Nephron (organoid): ENCODE measurements at regions not wholly inside any gene's neighbourhood (a gene's known extent, or its start where the extent isn't known, plus 50 kb on each side); places are given as distances from the start of the nearest gene placed in this dataset.

Source experiments
- H3K27ac Mint-ChIP-seq, 3 experiments: 2 replicates each; pipeline ENCODE4 v1.8.0; 2020; ENCODE audit warnings: mixed read lengths in 3 of 3, mild to moderate bottlenecking in 2 of 3, moderate library complexity in 1 of 3
- H3K27me3 Mint-ChIP-seq: 2 replicates; pipeline ENCODE4 v1.8.0; 2021; ENCODE audit warnings: low read depth, mild to moderate bottlenecking, moderate library complexity, mixed read lengths
- H3K36me3 Mint-ChIP-seq: 2 replicates; pipeline ENCODE4 v1.8.0; 2020; ENCODE audit warnings: low read depth, mixed read lengths
- H3K4me1 Mint-ChIP-seq: 2 replicates; pipeline ENCODE4 v1.8.0; 2020; ENCODE audit warnings: mixed read lengths
- H3K4me3 Mint-ChIP-seq, 3 experiments: 2 replicates each; pipeline ENCODE4 v1.8.0; 2020; ENCODE audit warnings: mild to moderate bottlenecking in 3 of 3, mixed read lengths in 3 of 3, moderate library complexity in 2 of 3
- H3K9me3 Mint-ChIP-seq: 2 replicates; pipeline ENCODE4 v1.8.0; 2020; ENCODE audit warnings: mixed read lengths
- TF ChIP-seq, protein P1 (sequence below), 3 experiments: fragments of 200-600 bp; sonication (generic); IDR thresholded peaks; one replicate each; pipeline ENCODE4 v1.5.0; 2021; ENCODE audit warnings: antibody characterized with exemption in 3 of 3; ENCODE audit not compliant: unreplicated experiment in 3 of 3

DNA sequence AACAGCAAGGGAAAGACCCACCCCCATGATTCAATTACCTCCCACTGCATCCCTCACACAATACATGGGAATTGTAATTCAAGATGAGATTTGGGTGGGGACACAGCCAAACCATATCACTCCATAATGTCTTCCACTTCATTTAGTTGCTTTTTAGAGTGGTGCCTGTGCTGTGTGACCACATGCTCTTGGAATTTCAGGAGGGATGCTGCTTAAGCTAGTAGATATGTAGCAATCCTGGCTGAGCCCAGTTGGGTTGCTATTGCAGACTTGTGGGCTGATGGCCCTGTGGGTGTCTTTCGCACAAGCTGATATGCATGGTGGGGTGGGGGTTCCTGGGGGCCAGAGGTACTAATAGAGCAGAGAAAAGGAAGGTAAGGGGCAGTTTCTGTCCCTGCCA lies 160.4 kb upstream of the SYT6 start:
- TF ChIP-seq, protein P1, sequence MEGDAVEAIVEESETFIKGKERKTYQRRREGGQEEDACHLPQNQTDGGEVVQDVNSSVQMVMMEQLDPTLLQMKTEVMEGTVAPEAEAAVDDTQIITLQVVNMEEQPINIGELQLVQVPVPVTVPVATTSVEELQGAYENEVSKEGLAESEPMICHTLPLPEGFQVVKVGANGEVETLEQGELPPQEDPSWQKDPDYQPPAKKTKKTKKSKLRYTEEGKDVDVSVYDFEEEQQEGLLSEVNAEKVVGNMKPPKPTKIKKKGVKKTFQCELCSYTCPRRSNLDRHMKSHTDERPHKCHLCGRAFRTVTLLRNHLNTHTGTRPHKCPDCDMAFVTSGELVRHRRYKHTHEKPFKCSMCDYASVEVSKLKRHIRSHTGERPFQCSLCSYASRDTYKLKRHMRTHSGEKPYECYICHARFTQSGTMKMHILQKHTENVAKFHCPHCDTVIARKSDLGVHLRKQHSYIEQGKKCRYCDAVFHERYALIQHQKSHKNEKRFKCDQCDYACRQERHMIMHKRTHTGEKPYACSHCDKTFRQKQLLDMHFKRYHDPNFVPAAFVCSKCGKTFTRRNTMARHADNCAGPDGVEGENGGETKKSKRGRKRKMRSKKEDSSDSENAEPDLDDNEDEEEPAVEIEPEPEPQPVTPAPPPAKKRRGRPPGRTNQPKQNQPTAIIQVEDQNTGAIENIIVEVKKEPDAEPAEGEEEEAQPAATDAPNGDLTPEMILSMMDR (IDR thresholded peaks at IDR 0.05; ENCODE audit: unreplicated experiment in 3 of 3) = no peak
- peaks cover 21% of the 10 kb centered on the region for H3K4me1 Mint-ChIP-seq
- no peaks in the 10 kb centered on the region for H3K27me3 Mint-ChIP-seq
- peak overlapping the region in 2 of 3 experiments; percentile 24 to 47 for H3K27ac Mint-ChIP-seq
- H3K9me3 Mint-ChIP-seq = peaks cover 12% of the 10 kb centered on the region
- no peak overlapping the region for H3K4me3 Mint-ChIP-seq
- no peaks in the 10 kb centered on the region for H3K36me3 Mint-ChIP-seq

DNA sequence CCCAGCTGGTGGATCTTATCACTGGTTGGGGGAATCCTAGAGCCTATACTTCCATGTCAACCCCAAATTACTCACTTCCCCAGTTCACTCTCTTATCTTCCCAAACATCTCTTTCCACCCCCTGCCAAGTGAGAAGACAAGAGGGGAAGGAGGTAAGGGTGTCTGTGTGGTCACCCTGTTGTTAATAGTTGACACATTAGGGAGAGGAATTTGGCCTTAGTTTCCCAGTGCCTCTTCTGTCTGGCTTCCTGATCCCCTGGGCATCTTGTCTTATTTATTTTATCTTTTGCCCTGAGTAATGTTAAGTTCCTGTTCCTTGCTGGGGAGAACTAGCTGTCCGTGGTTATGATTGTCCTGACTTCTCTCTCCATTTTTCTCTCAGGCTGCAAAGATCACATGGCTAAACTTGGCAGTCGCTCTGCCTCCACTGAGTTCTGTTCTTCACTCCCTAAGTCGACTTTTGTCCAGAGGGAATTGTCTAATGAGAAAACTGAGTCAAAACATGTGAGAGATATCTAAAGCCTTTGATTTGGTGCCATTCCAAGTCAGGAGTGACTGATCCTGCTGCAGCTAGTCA lies 157.1 kb upstream of the SYT6 start:
- H3K4me3 Mint-ChIP-seq = peak overlapping the region in 1 of 3 experiments; percentile 3
- TF ChIP-seq, protein P1 (IDR thresholded peaks at IDR 0.05; ENCODE audit: unreplicated experiment in 3 of 3) = no peak
- H3K9me3 Mint-ChIP-seq = peaks cover 23% of the 10 kb centered on the region
- peak overlapping the region; percentile 93 to 97 (median 95) for H3K27ac Mint-ChIP-seq
- peaks cover 18% of the 10 kb centered on the region for H3K4me1 Mint-ChIP-seq
- H3K27me3 Mint-ChIP-seq = no peaks in the 10 kb centered on the region
- no peaks in the 10 kb centered on the region for H3K36me3 Mint-ChIP-seq

DNA sequence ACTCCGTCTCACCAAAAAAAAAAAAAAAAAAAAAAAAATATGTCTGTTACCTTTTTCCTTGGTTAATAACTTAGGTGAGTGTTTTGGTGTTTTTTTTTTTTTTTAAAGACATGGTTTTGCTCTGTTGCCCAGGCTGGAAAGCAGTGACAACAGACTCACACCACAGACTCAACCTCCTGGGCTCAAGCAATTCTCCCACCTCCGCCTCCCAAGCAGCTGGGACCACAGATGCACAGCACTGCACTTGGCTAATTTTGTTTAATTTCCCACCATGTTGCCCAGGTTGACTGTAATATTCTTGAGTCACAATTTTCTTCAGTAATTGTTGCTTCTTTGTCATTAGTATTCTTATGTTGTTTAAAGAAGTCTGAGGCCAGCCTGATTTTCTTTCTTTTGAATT lies 149.2 kb upstream of the SYT6 start:
- H3K9me3 Mint-ChIP-seq = peaks cover 16% of the 10 kb centered on the region
- TF ChIP-seq, protein P1 (IDR thresholded peaks at IDR 0.05; ENCODE audit: unreplicated experiment in 3 of 3) = no peak

DNA sequence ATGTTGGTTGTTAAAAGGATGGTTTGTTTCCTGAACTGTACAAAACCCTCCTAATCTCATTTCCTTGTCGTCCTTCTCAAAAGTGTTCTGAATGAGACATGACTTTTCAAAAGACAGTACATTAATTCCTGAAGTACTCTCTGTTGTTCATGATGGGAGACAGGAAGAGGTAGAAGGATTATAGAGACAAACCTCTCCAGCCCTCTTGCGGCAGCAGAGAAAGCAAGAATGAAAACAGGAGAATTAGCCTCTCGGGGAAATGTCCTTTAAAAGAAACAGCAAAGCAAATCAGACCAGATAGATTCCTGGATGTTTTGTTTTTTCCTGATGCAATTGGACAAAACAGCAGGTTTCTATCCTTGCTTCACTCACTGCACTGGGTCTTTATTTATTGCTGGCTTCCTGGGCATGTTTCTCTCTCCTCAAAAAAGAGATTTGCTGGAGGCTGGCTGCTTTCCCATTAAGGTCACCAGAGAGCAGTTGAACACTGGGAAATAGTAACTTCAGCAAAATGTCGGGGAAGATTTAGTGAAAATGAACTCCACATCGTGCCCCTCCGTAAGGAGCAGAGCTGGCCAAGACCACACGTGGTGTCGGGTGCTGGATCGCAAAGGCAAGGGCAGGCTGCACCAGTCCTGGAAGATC lies 145.8 kb upstream of the SYT6 start:
- Mint-ChIP-seq H3K4me3 (peak overlapping the region; percentile 26 to 66 (median 54)), H3K9me3 (peaks cover 6% of the 10 kb centered on the region), H3K27me3 (no peaks in the 10 kb centered on the region), H3K4me1 (peaks cover 49% of the 10 kb centered on the region), H3K36me3 (no peaks in the 10 kb centered on the region), H3K27ac (peak overlapping the region; percentile 99 to 100 (median 99))
- TF ChIP-seq, protein P1 (IDR thresholded peaks at IDR 0.05; ENCODE audit: unreplicated experiment in 3 of 3) = peak; percentile 27 to 42 (median 33)

More for the DNA sequence above, 149.2 kb upstream of the SYT6 start:
- Mint-ChIP-seq H3K36me3 (no peaks in the 10 kb centered on the region), H3K4me1 (peaks cover 24% of the 10 kb centered on the region), H3K4me3 (no peak overlapping the region), H3K27ac (no peak overlapping the region), H3K27me3 (no peaks in the 10 kb centered on the region)

DNA sequence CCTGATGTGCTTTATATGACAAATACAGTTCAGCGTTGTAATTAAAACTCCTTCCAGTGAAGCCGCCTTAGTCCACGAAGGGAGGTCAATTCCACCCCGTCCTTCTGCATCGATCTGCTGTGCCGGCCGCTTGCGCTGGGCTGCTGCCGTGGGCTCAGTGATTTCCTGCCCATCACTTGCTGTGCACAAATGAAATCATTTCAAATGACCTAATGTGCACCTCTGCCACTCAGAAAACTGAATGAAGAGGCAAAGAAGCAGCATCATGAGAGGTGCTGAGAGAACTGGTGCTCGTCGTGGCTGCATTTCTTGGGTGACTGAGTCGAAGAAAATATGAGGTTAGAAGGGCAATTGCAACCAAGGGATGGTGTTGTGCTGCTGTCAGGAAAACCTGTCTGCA lies 144.3 kb upstream of the SYT6 start:
- no peaks in the 10 kb centered on the region for H3K36me3 Mint-ChIP-seq
- TF ChIP-seq, protein P1 (IDR thresholded peaks at IDR 0.05; ENCODE audit: unreplicated experiment in 3 of 3) = no peak
- H3K27ac Mint-ChIP-seq = peak overlapping the region; percentile 99 to 100 (median 99)
- H3K4me3 Mint-ChIP-seq = peak overlapping the region in 1 of 3 experiments; percentile 19
- no peaks in the 10 kb centered on the region for H3K27me3 Mint-ChIP-seq
- H3K4me1 Mint-ChIP-seq = peaks cover 56% of the 10 kb centered on the region
- peaks cover 2% of the 10 kb centered on the region for H3K9me3 Mint-ChIP-seq

DNA sequence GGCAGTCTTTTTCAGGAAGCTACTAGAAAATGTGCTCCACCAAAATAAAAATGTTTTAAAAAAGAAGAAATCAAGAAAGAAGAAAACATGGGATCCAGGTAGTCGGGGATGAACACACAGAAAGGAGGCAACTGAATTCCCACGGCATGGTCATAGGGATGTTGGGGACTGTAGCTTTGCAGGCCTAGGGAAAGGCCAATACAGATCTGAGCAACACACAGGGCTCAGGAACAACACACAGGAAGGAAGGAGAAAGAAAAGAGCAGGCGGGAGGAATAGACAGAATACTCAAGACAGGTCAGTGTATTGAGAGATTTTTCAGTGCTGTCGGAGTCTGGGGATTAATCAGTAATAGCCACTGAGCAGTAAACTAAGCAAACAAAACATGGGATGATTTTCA lies 142.7 kb upstream of the SYT6 start:
- Mint-ChIP-seq H3K27me3 (no peaks in the 10 kb centered on the region), H3K4me3 (no peak overlapping the region), H3K4me1 (peaks cover 64% of the 10 kb centered on the region), H3K27ac (peak overlapping the region; percentile 48 to 99 (median 75)), H3K9me3 (no peaks in the 10 kb centered on the region), H3K36me3 (no peaks in the 10 kb centered on the region)
- TF ChIP-seq, protein P1 (IDR thresholded peaks at IDR 0.05; ENCODE audit: unreplicated experiment in 3 of 3) = no peak
